H9 (cell line): ENCODE measurements at regions not wholly inside any gene's neighbourhood (a gene's known extent, or its start where the extent isn't known, plus 50 kb on each side); places are given as distances from the start of the nearest gene placed in this dataset.

Experiments
- DNase-seq: peaks from one replicate; pipeline ENCODE4 v3.0.0-alpha.2; 2017
- H2AFZ ChIP-seq: one replicate; pipeline ENCODE4 v1.6.1; 2013; ENCODE audit warnings: mild to moderate bottlenecking, low read length, control low read depth, moderate library complexity
- H2AK5ac ChIP-seq: 2 replicates; pipeline ENCODE4 v1.6.1; 2013; ENCODE audit warnings: low read length, control low read depth, mixed read lengths; ENCODE audit not compliant: insufficient read length
- H2BK120ac ChIP-seq: one replicate; pipeline ENCODE4 v1.6.1; 2013; ENCODE audit warnings: low read depth, mild to moderate bottlenecking, low read length, control low read depth, inconsistent platforms; ENCODE audit not compliant: poor library complexity, severe bottlenecking
- H2BK12ac ChIP-seq: 2 replicates; pipeline ENCODE4 v1.6.1; 2013; ENCODE audit warnings: low read length, control low read depth, mixed read lengths, low read depth; ENCODE audit not compliant: insufficient read length
- H2BK15ac ChIP-seq: 2 replicates; pipeline ENCODE4 v1.6.1; 2013; ENCODE audit warnings: low read depth, low read length, control low read depth
- H2BK20ac ChIP-seq: one replicate; pipeline ENCODE4 v1.6.1; 2013; ENCODE audit warnings: low read depth, mild to moderate bottlenecking, low read length, control low read depth, inconsistent platforms; ENCODE audit not compliant: poor library complexity, severe bottlenecking
- H2BK5ac ChIP-seq: 2 replicates; pipeline ENCODE4 v1.6.1; 2013; ENCODE audit warnings: low read length, control low read depth, mixed read lengths; ENCODE audit not compliant: insufficient read length
- H3K14ac ChIP-seq: 2 replicates; pipeline ENCODE4 v1.6.1; 2013; ENCODE audit warnings: low read length, control low read depth; ENCODE audit not compliant: insufficient read depth
- H3K18ac ChIP-seq: 2 replicates; pipeline ENCODE4 v1.6.1; 2013; ENCODE audit warnings: low read depth, mild to moderate bottlenecking, mixed read lengths, low read length, control low read depth; ENCODE audit not compliant: insufficient read length
- H3K23ac ChIP-seq: 2 replicates; pipeline ENCODE4 v1.6.1; 2013; ENCODE audit warnings: low read length, control low read depth, mixed read lengths, low read depth; ENCODE audit not compliant: insufficient read length
- H3K23me2 ChIP-seq: 2 replicates; pipeline ENCODE4 v1.6.1; 2013; ENCODE audit warnings: low read depth, mild to moderate bottlenecking, mixed read lengths, low read length, control low read depth; ENCODE audit not compliant: insufficient read length, poor library complexity, severe bottlenecking
- H3K27ac ChIP-seq: 2 replicates; pipeline ENCODE4 v1.5.1; 2013; ENCODE audit warnings: low read length, control low read depth, mixed read lengths, low read depth; ENCODE audit not compliant: insufficient read length
- H3K27me3 ChIP-seq: 2 replicates; pipeline ENCODE4 v1.6.1; 2013; ENCODE audit warnings: low read length, control low read depth, inconsistent platforms; ENCODE audit not compliant: insufficient read depth
- H3K4ac ChIP-seq: 2 replicates; pipeline ENCODE4 v1.6.1; 2013; ENCODE audit warnings: low read depth, mild to moderate bottlenecking, control low read depth, inconsistent platforms, low read length, moderate library complexity
- H3K4me1 ChIP-seq: 2 replicates; pipeline ENCODE4 v1.6.1; 2013; ENCODE audit warnings: low read length, control low read depth, inconsistent platforms; ENCODE audit not compliant: insufficient read depth
- H3K4me2 ChIP-seq: 2 replicates; pipeline ENCODE4 v1.6.1; 2013; ENCODE audit warnings: low read length, control low read depth, mixed read lengths; ENCODE audit not compliant: insufficient read length, insufficient read depth
- H3K56ac ChIP-seq: 2 replicates; pipeline ENCODE4 v1.6.1; 2013; ENCODE audit warnings: low read depth, mild to moderate bottlenecking, mixed read lengths, low read length, control low read depth; ENCODE audit not compliant: insufficient read length
- H3K79me1 ChIP-seq: 2 replicates; pipeline ENCODE4 v1.6.1; 2013; ENCODE audit warnings: low read depth, mild to moderate bottlenecking, moderate library complexity, low read length, control low read depth, inconsistent platforms; ENCODE audit not compliant: insufficient read depth, poor library complexity, severe bottlenecking
- H3K79me2 ChIP-seq: 2 replicates; pipeline ENCODE4 v1.6.1; 2013; ENCODE audit warnings: low read length, control low read depth, inconsistent platforms; ENCODE audit not compliant: insufficient read depth
- H3K9ac ChIP-seq: 2 replicates; pipeline ENCODE4 v1.6.1; 2013; ENCODE audit warnings: low read length, control low read depth, mixed read lengths; ENCODE audit not compliant: insufficient read length; ENCODE audit errors: extremely low read depth
- H3K9me3 ChIP-seq: one replicate; pipeline ENCODE4 v1.6.1; 2013; ENCODE audit warnings: low read depth, low read length, inconsistent platforms; ENCODE audit not compliant: control insufficient read depth
- H3T11ph ChIP-seq: one replicate; pipeline ENCODE4 v1.6.1; 2013; ENCODE audit warnings: mild to moderate bottlenecking, low read length, control low read depth, inconsistent platforms
- H4K20me1 ChIP-seq: one replicate; pipeline ENCODE4 v1.6.1; 2013; ENCODE audit not compliant: control insufficient read depth, insufficient read length, insufficient read depth
- H4K5ac ChIP-seq: 2 replicates; pipeline ENCODE4 v1.6.1; 2013; ENCODE audit warnings: low read depth, mild to moderate bottlenecking, mixed read lengths, low read length, control low read depth; ENCODE audit not compliant: insufficient read length
- H4K8ac ChIP-seq: replicated peaks from 2 replicates; pipeline ENCODE4 v1.6.1; 2013; ENCODE audit warnings: low read length, control low read depth, mixed read lengths, low read depth; ENCODE audit not compliant: insufficient read length
- H4K91ac ChIP-seq: 2 replicates; pipeline ENCODE4 v1.6.1; 2013; ENCODE audit warnings: low read depth, mild to moderate bottlenecking, moderate library complexity, mixed read lengths, low read length, control low read depth; ENCODE audit not compliant: insufficient read length
- H3K27ac Mint-ChIP-seq, 3 experiments: 2 replicates in 2 of 3; 3 replicates in 1 of 3; pipeline ENCODE4 v1.8.0; 2020 to 2021; ENCODE audit warnings: mixed read lengths in 3 of 3, mild to moderate bottlenecking in 1 of 3, moderate library complexity in 1 of 3
- H3K27me3 Mint-ChIP-seq: 2 replicates; pipeline ENCODE4 v1.8.0; 2021; ENCODE audit warnings: low read depth, mild to moderate bottlenecking, moderate library complexity, mixed read lengths
- H3K36me3 Mint-ChIP-seq, 3 experiments: 2 replicates in 2 of 3; 3 replicates in 1 of 3; pipeline ENCODE4 v1.8.0; 2020 to 2021; ENCODE audit warnings: low read depth in 3 of 3, mixed read lengths in 3 of 3; ENCODE audit not compliant: insufficient read depth in 1 of 3
- H3K4me1 Mint-ChIP-seq, 2 experiments: 2 replicates each; pipeline ENCODE4 v1.8.0; 2020; ENCODE audit warnings: mixed read lengths in 2 of 2
- H3K4me3 Mint-ChIP-seq, 2 experiments: 2 replicates in 1 of 2; 3 replicates in 1 of 2; pipeline ENCODE4 v1.8.0; 2020 to 2021; ENCODE audit warnings: mild to moderate bottlenecking in 2 of 2, mixed read lengths in 2 of 2, moderate library complexity in 1 of 2
- H3K9me3 Mint-ChIP-seq, 2 experiments: 2 replicates in 1 of 2; 3 replicates in 1 of 2; pipeline ENCODE4 v1.8.0; 2020; ENCODE audit warnings: mild to moderate bottlenecking in 2 of 2, mixed read lengths in 2 of 2, moderate library complexity in 1 of 2
- WGBS: extraction: QIAGEN DNeasy Blood & Tissue Kit; methylation state at CpG from one replicate; pipeline ENCODE4 v1.1.7; 2013; ENCODE audit warnings: missing lambda C conversion rate, low lambda C conversion rate, mixed read lengths; ENCODE audit not compliant: insufficient read length; ENCODE audit errors: extremely low coverage; 5-methylcytosine and 5-hydroxymethylcytosine counted together
- TF ChIP-seq, protein P1 (sequence below): fragments of 200-600 bp; sonication (generic); conservative IDR thresholded peaks from 3 replicates; pipeline ENCODE4 v1.8.0; 2021; ENCODE audit warnings: antibody characterized with exemption, mild to moderate bottlenecking

DNA sequence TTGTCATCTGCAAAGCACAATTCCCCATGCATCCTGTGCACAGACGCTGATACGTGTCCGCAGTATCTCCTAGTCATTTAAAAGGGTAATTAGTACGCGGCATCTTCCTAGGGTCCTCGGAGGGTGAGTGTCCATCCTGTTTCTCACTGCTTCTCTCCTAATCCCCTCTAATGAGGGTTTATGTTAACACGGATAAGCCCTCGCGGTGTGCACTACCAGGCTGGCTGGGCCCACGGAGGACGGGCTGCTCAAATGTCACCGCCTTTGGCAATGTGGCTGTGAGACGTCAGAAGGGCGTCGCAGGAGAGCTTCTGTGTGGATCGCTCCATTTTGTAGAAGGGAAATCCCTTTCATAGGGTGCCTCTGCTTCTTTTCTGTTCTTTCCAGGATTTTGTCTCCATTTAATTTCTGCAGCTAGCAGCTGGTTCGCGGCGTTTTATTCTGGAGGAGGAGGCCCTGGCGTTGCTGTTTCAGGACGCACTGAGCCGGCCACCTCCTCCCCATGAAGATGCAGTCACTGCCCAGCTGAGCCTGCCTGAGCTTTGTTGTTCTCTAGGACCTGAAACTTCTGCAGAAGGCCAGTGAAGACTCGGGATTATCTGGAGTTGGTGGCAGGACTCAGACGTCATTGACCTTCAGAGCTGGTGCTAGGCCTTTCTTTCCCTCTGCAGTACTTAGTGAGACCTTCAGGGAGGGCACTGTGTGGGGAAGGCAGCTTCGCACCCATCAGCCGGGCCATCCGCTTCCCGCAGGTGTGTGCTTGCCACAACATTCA is 326.1 kb upstream of the IRX1 start:
- H3K9me3 ChIP-seq, result no peaks in the 10 kb centered on the region
- no peaks in the 10 kb centered on the region for H3K79me1 ChIP-seq
- H2AK5ac ChIP-seq, result no peak overlapping the region
- H4K20me1 ChIP-seq, result no peaks in the 10 kb centered on the region
- H3T11ph ChIP-seq, result no peak overlapping the region
- no peak overlapping the region for H2BK15ac ChIP-seq
- no peak overlapping the region for H3K4ac ChIP-seq
- H2BK20ac ChIP-seq, result no peak overlapping the region
- no peak overlapping the region for H3K9ac ChIP-seq
- no peak overlapping the region for H4K8ac ChIP-seq
- H2BK5ac ChIP-seq, result no peak overlapping the region
- TF ChIP-seq, protein P1, sequence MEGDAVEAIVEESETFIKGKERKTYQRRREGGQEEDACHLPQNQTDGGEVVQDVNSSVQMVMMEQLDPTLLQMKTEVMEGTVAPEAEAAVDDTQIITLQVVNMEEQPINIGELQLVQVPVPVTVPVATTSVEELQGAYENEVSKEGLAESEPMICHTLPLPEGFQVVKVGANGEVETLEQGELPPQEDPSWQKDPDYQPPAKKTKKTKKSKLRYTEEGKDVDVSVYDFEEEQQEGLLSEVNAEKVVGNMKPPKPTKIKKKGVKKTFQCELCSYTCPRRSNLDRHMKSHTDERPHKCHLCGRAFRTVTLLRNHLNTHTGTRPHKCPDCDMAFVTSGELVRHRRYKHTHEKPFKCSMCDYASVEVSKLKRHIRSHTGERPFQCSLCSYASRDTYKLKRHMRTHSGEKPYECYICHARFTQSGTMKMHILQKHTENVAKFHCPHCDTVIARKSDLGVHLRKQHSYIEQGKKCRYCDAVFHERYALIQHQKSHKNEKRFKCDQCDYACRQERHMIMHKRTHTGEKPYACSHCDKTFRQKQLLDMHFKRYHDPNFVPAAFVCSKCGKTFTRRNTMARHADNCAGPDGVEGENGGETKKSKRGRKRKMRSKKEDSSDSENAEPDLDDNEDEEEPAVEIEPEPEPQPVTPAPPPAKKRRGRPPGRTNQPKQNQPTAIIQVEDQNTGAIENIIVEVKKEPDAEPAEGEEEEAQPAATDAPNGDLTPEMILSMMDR, result no peak
- no peak overlapping the region for H3K4me2 ChIP-seq
- Mint-ChIP-seq H3K27me3 (peaks cover 3% of the 10 kb centered on the region), H3K4me1 (peaks cover 4 to 13% of the 10 kb centered on the region in 2 experiments), H3K9me3 (no peaks in the 10 kb centered on the region; a peak in 1 of 5 replicates), H3K27ac (no peak overlapping the region), H3K4me3 (no peak overlapping the region), H3K36me3 (no peaks in the 10 kb centered on the region; a peak in 1 of 7 replicates)
- H2AFZ ChIP-seq, result no peak overlapping the region
- peaks cover 3% of the 10 kb centered on the region for H3K23me2 ChIP-seq
- no CpG with 5 or more reads among the region's 28 CpGs for WGBS
- H4K91ac ChIP-seq, result no peak overlapping the region
- H3K56ac ChIP-seq, result no peak overlapping the region
- no peak overlapping the region for H3K14ac ChIP-seq
- H3K27me3 ChIP-seq, result no peaks in the 10 kb centered on the region
- no peak overlapping the region for H2BK120ac ChIP-seq
- H2BK12ac ChIP-seq, result no peak overlapping the region
- no peaks in the 10 kb centered on the region for H3K79me2 ChIP-seq
- no peak overlapping the region for H4K5ac ChIP-seq
- no peak overlapping the region for H3K18ac ChIP-seq
- no peak overlapping the region for H3K23ac ChIP-seq
- DNase-seq, result no peak
- no peaks in the 10 kb centered on the region for H3K4me1 ChIP-seq
- H3K27ac ChIP-seq, result no peak overlapping the region
